MM.1S (cell line): ENCODE measurements at regions not wholly inside any gene's neighbourhood (a gene's known extent, or its start where the extent isn't known, plus 50 kb on each side); places are given as distances from the start of the nearest gene placed in this dataset.

Experiments
- EZH2 ChIP-seq: fragments of 300-600 bp; sonication (generic); optimal IDR thresholded peaks from 2 replicates; pipeline ENCODE3; 2017; ENCODE audit warnings: low read depth, mild to moderate bottlenecking, antibody characterized with exemption, low read length, mixed read lengths
- TF ChIP-seq, protein P1 (sequence below): fragments of 300-600 bp; sonication (generic); IDR thresholded peaks from 2 replicates; pipeline ENCODE4 v1.5.1; 2016; ENCODE audit warnings: antibody characterized with exemption, low read length, mixed read lengths

DNA sequence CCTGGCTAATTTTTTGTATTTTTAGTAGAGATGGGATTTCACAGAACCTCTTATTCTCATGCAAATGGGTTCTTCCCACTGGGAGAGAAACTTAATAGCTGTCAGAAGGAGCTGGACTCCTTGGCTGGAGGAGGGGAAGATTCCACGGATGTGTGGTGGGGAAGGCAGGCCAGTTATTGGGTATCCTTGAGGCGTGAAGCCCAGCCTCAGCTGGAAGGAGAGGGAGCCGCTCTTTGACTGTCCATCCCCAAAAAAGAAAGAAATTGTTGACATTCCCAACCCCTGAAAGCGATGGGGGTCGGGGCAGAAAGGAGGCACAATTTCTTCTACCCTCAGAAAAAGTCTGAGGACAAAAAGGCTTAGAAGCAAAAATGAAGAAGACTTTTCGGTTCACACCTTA is 983.1 kb upstream of the PABPC4L start:
- TF ChIP-seq EZH2: no peak
- TF ChIP-seq, protein P1, sequence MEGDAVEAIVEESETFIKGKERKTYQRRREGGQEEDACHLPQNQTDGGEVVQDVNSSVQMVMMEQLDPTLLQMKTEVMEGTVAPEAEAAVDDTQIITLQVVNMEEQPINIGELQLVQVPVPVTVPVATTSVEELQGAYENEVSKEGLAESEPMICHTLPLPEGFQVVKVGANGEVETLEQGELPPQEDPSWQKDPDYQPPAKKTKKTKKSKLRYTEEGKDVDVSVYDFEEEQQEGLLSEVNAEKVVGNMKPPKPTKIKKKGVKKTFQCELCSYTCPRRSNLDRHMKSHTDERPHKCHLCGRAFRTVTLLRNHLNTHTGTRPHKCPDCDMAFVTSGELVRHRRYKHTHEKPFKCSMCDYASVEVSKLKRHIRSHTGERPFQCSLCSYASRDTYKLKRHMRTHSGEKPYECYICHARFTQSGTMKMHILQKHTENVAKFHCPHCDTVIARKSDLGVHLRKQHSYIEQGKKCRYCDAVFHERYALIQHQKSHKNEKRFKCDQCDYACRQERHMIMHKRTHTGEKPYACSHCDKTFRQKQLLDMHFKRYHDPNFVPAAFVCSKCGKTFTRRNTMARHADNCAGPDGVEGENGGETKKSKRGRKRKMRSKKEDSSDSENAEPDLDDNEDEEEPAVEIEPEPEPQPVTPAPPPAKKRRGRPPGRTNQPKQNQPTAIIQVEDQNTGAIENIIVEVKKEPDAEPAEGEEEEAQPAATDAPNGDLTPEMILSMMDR: no peak
